ENCODE measurements at regions not wholly inside any gene's neighbourhood (a gene's known extent, or its start where the extent isn't known, plus 50 kb on each side); places are given as distances from the start of the nearest gene placed in this dataset.

GRCh38 chr3:107076946-107077345 lies 300.3 kb upstream of the CCDC54 start:
- no peaks in the 10 kb centered on the region for H3K36me3 ChIP-seq
- intact Hi-C loops (cut with DNase I), result no loop called here
- H3K4me1 ChIP-seq, result no peaks in the 10 kb centered on the region
- H3K27ac ChIP-seq (replicated peaks in 1 of 4), result no peak overlapping the region
- 93% methylated on average over 3 of the region's 3 CpGs for WGBS
- no peaks in the 10 kb centered on the region for H3K9me3 ChIP-seq
- H3K27me3 ChIP-seq, result no peaks in the 10 kb centered on the region
- no peak for TF ChIP-seq EP300 (IDR thresholded peaks at IDR 0.05)
- no peak for TF ChIP-seq CTCF (IDR thresholded peaks at IDR 0.05)
- TF ChIP-seq POLR2AphosphoS5 (IDR thresholded peaks at IDR 0.05), result no peak
- DNase-seq (ENCODE audit: extremely low spot score), result no peak
- H3K4me3 ChIP-seq, result no peak overlapping the region

- no peaks in the 10 kb centered on the region for H3K36me3 ChIP-seq
- H3K4me1 ChIP-seq, result no peaks in the 10 kb centered on the region
- no peak overlapping the region for H3K27ac ChIP-seq (replicated peaks in 1 of 4)
- no peaks in the 10 kb centered on the region for H3K9me3 ChIP-seq
- no peak overlapping the region for H3K4me3 ChIP-seq
- WGBS, result 74% methylated on average over 2 of the region's 2 CpGs
- intact Hi-C loops (cut with DNase I), result no loop called here
- H3K27me3 ChIP-seq, result no peaks in the 10 kb centered on the region
- no peak for DNase-seq (ENCODE audit: extremely low spot score)
- TF ChIP-seq POLR2A (IDR thresholded peaks at IDR 0.05; ENCODE audit: low read depth) (no peak), EP300 (IDR thresholded peaks at IDR 0.05) (no peak), CTCF (IDR thresholded peaks at IDR 0.05) (no peak), POLR2AphosphoS5 (IDR thresholded peaks at IDR 0.05) (no peak)
These were observed 299.8 kb upstream of the CCDC54 start for GRCh38 chr3:107077391-107077790.

GRCh38 chr3:107082527-107082926 lies 294.7 kb upstream of the CCDC54 start:
- intact Hi-C loops (cut with DNase I), result no loop called here
- no peaks in the 10 kb centered on the region for H3K4me1 ChIP-seq
- 87% methylated on average over 3 of the region's 3 CpGs for WGBS
- no peaks in the 10 kb centered on the region for H3K36me3 ChIP-seq
- no peak overlapping the region for H3K27ac ChIP-seq (replicated peaks in 1 of 4)
- no peaks in the 10 kb centered on the region for H3K9me3 ChIP-seq
- no peak overlapping the region for H3K4me3 ChIP-seq
- DNase-seq (ENCODE audit: extremely low spot score), result no peak
- H3K27me3 ChIP-seq, result no peaks in the 10 kb centered on the region
- TF ChIP-seq POLR2A (IDR thresholded peaks at IDR 0.05; ENCODE audit: low read depth), result no peak
- TF ChIP-seq POLR2AphosphoS5 (IDR thresholded peaks at IDR 0.05), result no peak
- no peak for TF ChIP-seq EP300 (IDR thresholded peaks at IDR 0.05)
- TF ChIP-seq CTCF (IDR thresholded peaks at IDR 0.05), result no peak

- WGBS, result 96% methylated on average over 3 of the region's 3 CpGs
- H3K4me1 ChIP-seq, result no peaks in the 10 kb centered on the region
- no peak for TF ChIP-seq POLR2AphosphoS5 (IDR thresholded peaks at IDR 0.05)
- TF ChIP-seq EP300 (IDR thresholded peaks at IDR 0.05), result no peak
- no peak for TF ChIP-seq CTCF (IDR thresholded peaks at IDR 0.05)
- TF ChIP-seq POLR2A (IDR thresholded peaks at IDR 0.05; ENCODE audit: low read depth), result no peak
- H3K36me3 ChIP-seq, result no peaks in the 10 kb centered on the region
- H3K9me3 ChIP-seq, result no peaks in the 10 kb centered on the region
- intact Hi-C loops (cut with DNase I), result no loop called here
- H3K27ac ChIP-seq (replicated peaks in 1 of 4), result no peak overlapping the region
- H3K27me3 ChIP-seq, result no peaks in the 10 kb centered on the region
- DNase-seq (ENCODE audit: extremely low spot score), result no peak
- H3K4me3 ChIP-seq, result no peak overlapping the region
These were observed 292.0 kb upstream of the CCDC54 start for GRCh38 chr3:107085261-107085660.

- no peaks in the 10 kb centered on the region for H3K4me1 ChIP-seq
- DNase-seq (ENCODE audit: extremely low spot score), result no peak
- no peaks in the 10 kb centered on the region for H3K27me3 ChIP-seq
- no peak overlapping the region for H3K4me3 ChIP-seq
- no peak overlapping the region for H3K27ac ChIP-seq (replicated peaks in 1 of 4)
- WGBS, result 70% methylated on average over 3 of the region's 3 CpGs
- no peaks in the 10 kb centered on the region for H3K36me3 ChIP-seq
- TF ChIP-seq CTCF (IDR thresholded peaks at IDR 0.05) (no peak), POLR2AphosphoS5 (IDR thresholded peaks at IDR 0.05) (no peak)
- intact Hi-C loops (cut with DNase I), result no loop called here
- no peaks in the 10 kb centered on the region for H3K9me3 ChIP-seq
These were observed 285.1 kb upstream of the CCDC54 start for GRCh38 chr3:107092121-107092520.

All from esophagus muscularis mucosa (tissue), 4 donors.